Epithelial cell of esophagus (primary cell): ENCODE measurements at regions not wholly inside any gene's neighbourhood (a gene's known extent, or its start where the extent isn't known, plus 50 kb on each side); places are given as distances from the start of the nearest gene placed in this dataset.

Source experiments
- DNase-seq: peaks from one replicate; pipeline ENCODE4 v3.0.0; 2010; ENCODE audit warnings: low read depth
- H3K4me3 ChIP-seq: 2 replicates; pipeline ENCODE4 v1.5.1; 2011; ENCODE audit warnings: mild to moderate bottlenecking, low read length, control low read depth
- CTCF ChIP-seq: IDR thresholded peaks from 2 replicates; pipeline ENCODE4 v1.5.1; 2011; ENCODE audit warnings: low read depth, mild to moderate bottlenecking, low read length, control low read depth, inconsistent platforms; ENCODE audit not compliant: insufficient read depth; ENCODE audit errors: missing control alignments

- H3K4me3 ChIP-seq = no peak overlapping the region
- no peak for DNase-seq
- TF ChIP-seq CTCF = no peak
Observed at GRCh38 chr2:217628061-217628460, 374.7 kb downstream of the TNS1 start.

- no peak for TF ChIP-seq CTCF
- no peak for DNase-seq
- no peak overlapping the region for H3K4me3 ChIP-seq
Observed at GRCh38 chr2:217626926-217627325, 375.9 kb downstream of the TNS1 start.

GRCh38 chr2:217625557-217626169 is 377.1 kb downstream of the TNS1 start:
- no peak overlapping the region for H3K4me3 ChIP-seq
- DNase-seq = no peak
- TF ChIP-seq CTCF = no peak

DNA sequence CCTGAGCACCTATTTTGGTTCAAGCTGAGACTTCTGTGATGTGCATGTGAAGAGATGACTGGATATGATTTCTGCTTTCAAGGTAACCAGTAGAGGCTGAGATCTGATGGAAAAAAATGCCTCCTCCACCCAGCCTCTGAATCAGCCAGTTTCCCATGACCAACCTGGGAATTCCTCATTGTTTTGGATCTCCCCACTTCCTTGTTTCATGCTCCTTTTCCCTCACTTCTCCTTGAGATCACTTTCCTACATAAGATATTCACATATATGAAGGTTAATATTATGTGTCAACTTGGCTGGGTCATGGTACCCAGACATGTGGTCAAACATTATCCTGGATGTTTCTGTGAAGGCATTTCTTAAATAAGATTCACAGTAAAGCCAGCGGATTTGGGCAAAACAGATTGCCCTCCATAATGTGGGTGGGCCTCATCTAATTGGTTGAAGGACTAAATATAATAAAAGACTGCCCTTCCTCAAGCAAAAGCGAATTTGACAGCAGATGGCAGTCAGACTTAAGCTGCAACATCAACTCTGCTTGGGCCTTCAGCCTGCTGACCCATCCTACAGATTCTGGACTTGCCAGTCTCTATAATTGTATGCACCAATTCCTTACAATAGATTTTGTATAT is 379.4 kb downstream of the TNS1 start:
- H3K4me3 ChIP-seq = no peak overlapping the region
- DNase-seq = peak; percentile 8
- TF ChIP-seq CTCF = no peak

DNA sequence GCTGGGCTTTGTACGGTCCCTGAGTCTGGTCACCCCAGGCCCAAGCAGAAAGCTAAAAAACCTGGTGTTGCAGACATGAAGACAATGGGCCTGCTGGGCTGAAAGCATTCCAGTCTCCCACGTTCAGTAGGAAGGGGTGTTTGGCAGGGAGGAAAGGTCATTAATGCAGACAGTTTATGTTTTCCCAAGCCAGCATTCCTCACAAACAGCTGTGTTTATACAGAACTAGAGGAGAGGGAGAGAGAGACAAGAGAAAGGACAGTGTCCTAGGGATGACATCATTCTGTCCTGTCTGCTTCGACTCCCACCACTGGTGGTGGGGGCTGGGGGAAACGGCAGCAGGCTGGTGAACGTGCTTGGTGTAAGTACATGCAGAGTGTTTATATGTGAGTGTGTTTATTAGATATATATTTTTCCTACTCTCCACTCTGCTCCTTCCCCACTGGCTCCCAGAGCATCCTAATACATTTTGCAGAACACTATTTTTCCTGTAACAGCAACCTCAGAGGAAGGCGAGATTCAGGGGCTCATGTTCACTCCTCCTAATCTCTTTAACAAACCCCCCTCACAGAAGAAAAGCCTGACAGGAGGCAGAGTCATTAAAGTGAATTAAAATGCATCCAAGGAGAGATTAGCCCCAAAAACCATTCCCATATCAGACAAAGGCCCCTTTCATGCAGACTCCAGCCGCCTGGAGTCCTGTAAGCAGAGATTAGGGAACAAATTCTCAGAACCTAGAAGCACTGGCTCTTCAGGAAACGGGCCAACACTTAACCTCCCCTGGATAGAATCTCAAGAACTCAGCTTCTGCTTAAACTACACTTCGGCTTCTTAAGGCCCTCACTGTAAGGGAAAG is 380.4 kb downstream of the TNS1 start:
- DNase-seq = no peak
- H3K4me3 ChIP-seq = no peak overlapping the region

GRCh38 chr2:217621391-217621801 is 381.4 kb downstream of the TNS1 start:
- no peak overlapping the region for H3K4me3 ChIP-seq
- no peak for DNase-seq
- TF ChIP-seq CTCF = no peak

More for the DNA sequence above, 380.4 kb downstream of the TNS1 start:
- no peak for TF ChIP-seq CTCF
